HepG2 (cell line): ENCODE measurements at regions not wholly inside any gene's neighbourhood (a gene's known extent, or its start where the extent isn't known, plus 50 kb on each side); places are given as distances from the start of the nearest gene placed in this dataset.

ENCODE experiments used
- ATAC-seq: fragments of 200-7000 bp; cut with Tn5 transposase; 3 replicates; pipeline ENCODE4 v1.9.1; 2020; ENCODE audit warnings: mild to moderate bottlenecking, moderate library complexity
- BruUV-seq: library from RNA; stranded (reverse); fragments of 400-500 nt; replicated peaks from 2 replicates; lab custom pipeline; 2021; lab: Mats Ljungman, UMichigan
- CTCF ChIA-PET: fragments of 300-600 bp; formaldehyde crosslinking; extraction: SDS; loops from one replicate; lab custom pipeline; 2021; ENCODE audit warnings: low total read pairs, inconsistent platforms, low intra/inter-chr PET ratio; lab: Yijun Ruan, JAX
- POLR2A ChIA-PET: fragments of 350-600 bp; sonication (Branson Sonifier 250); formaldehyde crosslinking; loops from one replicate; lab custom pipeline; 2020; ENCODE audit warnings: antibody characterized with exemption, inconsistent platforms; lab: Yijun Ruan, JAX
- DNase-seq: peaks from one replicate; pipeline ENCODE4 v3.0.0-alpha.2; 2015; ENCODE audit warnings: low spot score
- FAIRE-seq: peaks from 3 replicates; lab custom pipeline; 2011; peaks lifted over from hg19 to GRCh38; lab: Jason Lieb, UNC
- H2AFZ ChIP-seq: one replicate; pipeline ENCODE4 v1.6.1; 2011; ENCODE audit warnings: low read length, inconsistent platforms
- H3K27ac ChIP-seq: fragments of 300-600 bp; 3 replicates; pipeline ENCODE4 v1.8.0; 2011; ENCODE audit warnings: mixed run types, mild to moderate bottlenecking, mixed read lengths, low read length, inconsistent platforms; ENCODE audit not compliant: insufficient read depth; ENCODE audit errors: extremely low read length
- H3K27me3 ChIP-seq, 2 experiments: fragments of 200-600 bp in 1 of 2; 2 replicates in 1 of 2; 3 replicates in 1 of 2; pipeline versions ENCODE4 v1.6.0 to v1.8.0; 2011; ENCODE audit warnings: low read length in 2 of 2, mild to moderate bottlenecking in 2 of 2, moderate library complexity in 2 of 2, inconsistent platforms in 1 of 2; ENCODE audit not compliant: insufficient read depth in 2 of 2, control insufficient read depth in 1 of 2
- H3K36me3 ChIP-seq, 2 experiments: fragments of 200-600 bp in 1 of 2; replicated peaks in 1 of 2; 2 replicates in 1 of 2; 3 replicates in 1 of 2; pipeline versions ENCODE4 v1.5.1 to v1.8.0; 2011; ENCODE audit warnings: low read length in 2 of 2, inconsistent platforms in 1 of 2; ENCODE audit not compliant: insufficient read depth in 2 of 2, control insufficient read depth in 1 of 2
- H3K4me1 ChIP-seq: 2 replicates; pipeline ENCODE4 v1.5.1; 2012; ENCODE audit warnings: low read length, inconsistent platforms; ENCODE audit not compliant: insufficient read depth
- H3K4me2 ChIP-seq: 2 replicates; pipeline ENCODE4 v1.6.0; 2011; ENCODE audit warnings: low read depth, low read length, inconsistent platforms
- H3K4me3 ChIP-seq, 3 experiments: fragments of 200-600 bp in 1 of 3; sonication (generic), shearing (Covaris generic) in 1 of 3; replicated peaks in 1 of 3; 2 replicates each; pipeline ENCODE4 v1.5.1; 2011 to 2016; ENCODE audit warnings: low read length in 3 of 3, inconsistent platforms in 2 of 3, low read depth in 2 of 3, mild to moderate bottlenecking in 2 of 3, control low read depth in 1 of 3, mixed read lengths in 1 of 3; ENCODE audit not compliant: insufficient read depth in 1 of 3
- H3K79me2 ChIP-seq: one replicate; pipeline ENCODE4 v1.6.1; 2011; ENCODE audit warnings: low read length, inconsistent platforms; ENCODE audit not compliant: insufficient read depth
- H3K9ac ChIP-seq: 2 replicates; pipeline ENCODE4 v1.6.0; 2011; ENCODE audit warnings: mild to moderate bottlenecking, low read depth, low read length, inconsistent platforms; ENCODE audit not compliant: insufficient read depth
- H3K9me3 ChIP-seq: 2 replicates; pipeline ENCODE4 v1.5.1; 2012; ENCODE audit warnings: mild to moderate bottlenecking, low read length
- H4K20me1 ChIP-seq: 2 replicates; pipeline ENCODE4 v1.6.0; 2011; ENCODE audit warnings: inconsistent platforms, mild to moderate bottlenecking, low read length, moderate library complexity; ENCODE audit not compliant: insufficient read depth
- AGO1 ChIP-seq: fragments of 200-400 bp; formaldehyde crosslinking; IDR thresholded peaks from 2 replicates; pipeline ENCODE4 v1.6.1; 2017; ENCODE audit warnings: mild to moderate bottlenecking, low read depth, low read length, moderate library complexity; ENCODE audit not compliant: poor library complexity, severe bottlenecking
- AKAP8 ChIP-seq: sonication (generic); formaldehyde crosslinking; IDR thresholded peaks from 2 replicates; pipeline ENCODE4 v1.5.1; 2020; ENCODE audit warnings: mild to moderate bottlenecking, missing genetic modification reagents
- ATF2 ChIP-seq: sonication (generic); formaldehyde crosslinking; IDR thresholded peaks from 2 replicates; pipeline ENCODE4 v1.4.0; 2020; ENCODE audit warnings: missing genetic modification reagents
- CHD2 ChIP-seq: IDR thresholded peaks from 2 replicates; pipeline ENCODE4 v1.6.1; 2011; ENCODE audit warnings: low read depth, low read length, improper control_type of control experiment
- GTF3A ChIP-seq: sonication (generic); formaldehyde crosslinking; conservative IDR thresholded peaks from 2 replicates; pipeline ENCODE4 v1.4.0; 2020; ENCODE audit warnings: mild to moderate bottlenecking, missing genetic modification reagents
- HDAC1 ChIP-seq: sonication (generic); formaldehyde crosslinking; IDR thresholded peaks from 2 replicates; pipeline ENCODE4 v1.5.1; 2020; ENCODE audit warnings: mild to moderate bottlenecking, missing genetic modification reagents
- HMG20B ChIP-seq: conservative IDR thresholded peaks from 2 replicates; pipeline ENCODE4 v1.6.1; 2016; ENCODE audit warnings: missing genetic modification reagents, missing compliant biosample characterization
- KAT2B ChIP-seq: fragments of 150-350 bp; IDR thresholded peaks from 2 replicates; pipeline ENCODE4 v1.6.1; 2014; ENCODE audit warnings: low read depth, low read length, borderline replicate concordance
- MLLT10 ChIP-seq: sonication (generic); formaldehyde crosslinking; IDR thresholded peaks from 2 replicates; pipeline ENCODE4 v1.4.0; 2020; ENCODE audit warnings: missing genetic modification reagents
- NFKBIZ ChIP-seq: IDR thresholded peaks from 2 replicates; pipeline ENCODE4 v1.6.1; 2018; ENCODE audit warnings: missing genetic modification reagents, missing compliant biosample characterization
- PATZ1 ChIP-seq: sonication (generic); formaldehyde crosslinking; IDR thresholded peaks from 2 replicates; pipeline ENCODE4 v1.4.0; 2020; ENCODE audit warnings: missing genetic modification reagents
- RXRA ChIP-seq: sonication (generic); formaldehyde crosslinking; IDR thresholded peaks from 2 replicates; pipeline ENCODE4 v1.5.1; 2020; ENCODE audit warnings: missing genetic modification reagents
- SIN3A ChIP-seq: IDR thresholded peaks from 2 replicates; pipeline ENCODE4 v1.6.1; 2011; ENCODE audit warnings: low read depth, mild to moderate bottlenecking, control low read depth, low read length, borderline replicate concordance
- SMC3 ChIP-seq: IDR thresholded peaks from 2 replicates; pipeline ENCODE4 v1.6.1; 2011; ENCODE audit warnings: low read length, improper control_type of control experiment
- TFE3 ChIP-seq: IDR thresholded peaks from 2 replicates; pipeline ENCODE4 v1.6.1; 2016
- USF2 ChIP-seq, 2 experiments: sonication (generic) in 1 of 2; formaldehyde crosslinking in 1 of 2; IDR thresholded peaks; 2 replicates each; pipeline versions ENCODE4 v1.5.1 to v1.6.1; 2011 to 2020; ENCODE audit warnings: borderline replicate concordance in 1 of 2, low read depth in 1 of 2, low read length in 1 of 2, mild to moderate bottlenecking in 1 of 2, missing genetic modification reagents in 1 of 2, moderate library complexity in 1 of 2
- ZNF282 ChIP-seq: fragments of 450-650 bp; IDR thresholded peaks from 2 replicates; pipeline ENCODE4 v1.6.1; 2018; ENCODE audit not compliant: partially characterized antibody
- ZNF430 ChIP-seq: sonication (generic); formaldehyde crosslinking; IDR thresholded peaks from 2 replicates; pipeline ENCODE4 v1.9.0; 2021; ENCODE audit warnings: mild to moderate bottlenecking, missing genetic modification reagents
- ZNF644 ChIP-seq: IDR thresholded peaks from 2 replicates; pipeline ENCODE4 v1.6.1; 2016; ENCODE audit warnings: low read depth
- WGBS: methylation state at CpG from one replicate; pipeline ENCODE4 v1.1.6; 2017; ENCODE audit warnings: low lambda C conversion rate; 5-methylcytosine and 5-hydroxymethylcytosine counted together
- in situ Hi-C: cut with HindIII; loops from 2 replicates; pipeline ENCODE4 v1.10.0; 2017; ENCODE audit warnings: low pct_unique_long_range_greater_than_20kb; ENCODE audit not compliant: extremely low pct_ligation_motif_present
- intact Hi-C: fragments of 100-400 bp; cut with micrococcal nuclease; formaldehyde crosslinking; loops from one replicate; pipeline ENCODE4 v1.10.0; 2022; ENCODE audit not compliant: unreplicated experiment

GRCh38 chr12:41697161-41697560 lies 447.5 kb downstream of the GXYLT1 start:
- in situ Hi-C loops = no loop called here
- no TSS peak for BruUV-seq
- no peaks in the 10 kb centered on the region for H4K20me1 ChIP-seq
- H3K4me3 ChIP-seq = no peak overlapping the region
- H3K4me1 ChIP-seq = no peaks in the 10 kb centered on the region
- ChIA-PET CTCF (no interaction called here), POLR2A (no interaction called here)
- H3K79me2 ChIP-seq = no peaks in the 10 kb centered on the region
- intact Hi-C loops = no loop called here
- DNase-seq (no peak), ATAC-seq (no peak), FAIRE-seq (no peak)
- H3K9me3 ChIP-seq = no peaks in the 10 kb centered on the region
- H3K4me2 ChIP-seq = no peak overlapping the region
- no peak overlapping the region for H2AFZ ChIP-seq
- WGBS = 2% methylated on average over 2 of the region's 2 CpGs
- H3K36me3 ChIP-seq = no peaks in the 10 kb centered on the region
- TF ChIP-seq CHD2 (no peak), SMC3 (no peak), HDAC1 (no peak), NFKBIZ (CRISPR knock-in tag) (no peak), HMG20B (CRISPR knock-in tag) (no peak), TFE3 (no peak), SIN3A (no peak), ATF2 (CRISPR knock-in tag) (no peak), GTF3A (no peak), RXRA (CRISPR knock-in tag) (no peak), ZNF282 (no peak), PATZ1 (CRISPR knock-in tag) (no peak), USF2 (IDR thresholded peaks at IDR 0.05; ENCODE audit: low read depth, low read length) (no peak), USF2 (CRISPR knock-in tag; IDR thresholded peaks at IDR 0.05; ENCODE audit: borderline replicate concordance) (no peak), AGO1 (no peak), ZNF430 (CRISPR knock-in tag) (no peak), KAT2B (no peak), ZNF644 (no peak), MLLT10 (CRISPR knock-in tag) (no peak), AKAP8 (CRISPR knock-in tag) (no peak)
- H3K27ac ChIP-seq = no peak overlapping the region
- no peak overlapping the region for H3K9ac ChIP-seq
- H3K27me3 ChIP-seq = no peaks in the 10 kb centered on the region
